ENCODE measurements at regions not wholly inside any gene's neighbourhood (a gene's known extent, or its start where the extent isn't known, plus 50 kb on each side); places are given as distances from the start of the nearest gene placed in this dataset.
"Not testable (repeated sequence)": the region's sequence is repeated elsewhere in the genome, so short reads cannot be mapped to it uniquely, and the experiment has no call there.

- no peak for DNase-seq
Measured at GRCh38 chr12:46990211-46990610, 89.2 kb upstream of the PCED1B start.

- not testable (repeated sequence) for DNase-seq
Measured at GRCh38 chr12:46992051-46992450, 87.4 kb upstream of the PCED1B start.

- DNase-seq: no peak
Measured at GRCh38 chr12:46998811-46999368, 80.5 kb upstream of the PCED1B start.

- DNase-seq: no peak
Measured at GRCh38 chr12:47004634-47005033, 74.8 kb upstream of the PCED1B start.

GRCh38 chr12:47007048-47007447 lies 72.4 kb upstream of the PCED1B start:
- DNase-seq: no peak

- DNase-seq: no peak
Measured at GRCh38 chr12:47012552-47012951, 66.9 kb upstream of the PCED1B start.

GRCh38 chr12:47014474-47014873 lies 64.9 kb upstream of the PCED1B start:
- DNase-seq: no peak

- DNase-seq: no peak
Measured at GRCh38 chr12:47015381-47015780, 64.0 kb upstream of the PCED1B start.

GRCh38 chr12:47017041-47017713 lies 62.2 kb upstream of the PCED1B start:
- DNase-seq: no peak

- DNase-seq: no peak
Measured at GRCh38 chr12:47017901-47018475, 61.4 kb upstream of the PCED1B start.

- DNase-seq: no peak
Measured at GRCh38 chr12:47020211-47020821, 59.1 kb upstream of the PCED1B start.

GRCh38 chr12:47021298-47021697 lies 58.1 kb upstream of the PCED1B start:
- DNase-seq: no peak

GRCh38 chr12:47022296-47022695 lies 57.1 kb upstream of the PCED1B start:
- no peak for DNase-seq

- DNase-seq: no peak
Measured at GRCh38 chr12:47023311-47023710, 56.1 kb upstream of the PCED1B start.

- no peak for DNase-seq
Measured at GRCh38 chr12:47023953-47024352, 55.5 kb upstream of the PCED1B start.

- DNase-seq: no peak
Measured at GRCh38 chr12:47024463-47024862, 55.0 kb upstream of the PCED1B start.

- DNase-seq: no peak
Measured at GRCh38 chr12:47025349-47025748, 54.1 kb upstream of the PCED1B start.

GRCh38 chr12:47025798-47026197 lies 53.6 kb upstream of the PCED1B start:
- no peak for DNase-seq

GRCh38 chr12:47026291-47026690 lies 53.1 kb upstream of the PCED1B start:
- no peak for DNase-seq
